CD4-positive, alpha-beta T cell treated with Interleukin-6 for 4 hours (primary cell): ENCODE measurements at regions not wholly inside any gene's neighbourhood (a gene's known extent, or its start where the extent isn't known, plus 50 kb on each side); places are given as distances from the start of the nearest gene placed in this dataset.

Experiments used
- DNase-seq: peaks from one replicate; pipeline ENCODE4 v3.0.0-alpha.2; 2020; ENCODE audit warnings: mixed read lengths

DNA sequence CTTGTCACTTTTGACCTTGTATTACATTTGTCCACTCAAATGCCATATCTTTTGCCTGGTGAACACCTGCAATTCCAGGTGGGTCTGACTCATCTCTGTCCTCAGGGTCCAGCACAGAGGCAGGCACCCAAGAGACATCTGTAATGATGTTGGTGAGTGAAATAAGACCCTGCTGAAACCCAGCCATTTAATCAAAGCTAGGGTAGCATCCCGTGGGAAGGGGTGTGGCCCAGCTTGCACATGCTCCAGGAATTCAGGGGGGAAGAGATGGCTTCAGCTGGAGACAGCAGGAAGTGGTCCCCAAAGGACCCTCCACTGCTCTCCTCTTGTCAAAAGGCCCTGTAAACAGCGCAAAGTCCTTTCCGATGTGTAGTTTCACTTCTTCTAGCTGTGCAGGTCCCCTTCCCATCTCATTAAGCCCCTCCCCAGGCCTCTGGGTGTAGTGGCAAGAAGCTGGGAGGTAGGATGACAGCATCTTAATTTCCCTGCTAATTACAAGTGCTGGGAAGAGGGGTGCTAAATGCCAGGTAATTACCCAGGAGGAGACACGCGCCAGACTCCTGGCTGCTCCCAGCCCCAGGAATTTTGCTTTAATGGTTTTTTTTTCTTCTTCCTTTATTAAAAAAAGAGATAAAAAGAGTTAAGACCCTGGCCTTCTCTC is 54.4 kb upstream of the TRABD2B start:
- no peak for DNase-seq

DNA sequence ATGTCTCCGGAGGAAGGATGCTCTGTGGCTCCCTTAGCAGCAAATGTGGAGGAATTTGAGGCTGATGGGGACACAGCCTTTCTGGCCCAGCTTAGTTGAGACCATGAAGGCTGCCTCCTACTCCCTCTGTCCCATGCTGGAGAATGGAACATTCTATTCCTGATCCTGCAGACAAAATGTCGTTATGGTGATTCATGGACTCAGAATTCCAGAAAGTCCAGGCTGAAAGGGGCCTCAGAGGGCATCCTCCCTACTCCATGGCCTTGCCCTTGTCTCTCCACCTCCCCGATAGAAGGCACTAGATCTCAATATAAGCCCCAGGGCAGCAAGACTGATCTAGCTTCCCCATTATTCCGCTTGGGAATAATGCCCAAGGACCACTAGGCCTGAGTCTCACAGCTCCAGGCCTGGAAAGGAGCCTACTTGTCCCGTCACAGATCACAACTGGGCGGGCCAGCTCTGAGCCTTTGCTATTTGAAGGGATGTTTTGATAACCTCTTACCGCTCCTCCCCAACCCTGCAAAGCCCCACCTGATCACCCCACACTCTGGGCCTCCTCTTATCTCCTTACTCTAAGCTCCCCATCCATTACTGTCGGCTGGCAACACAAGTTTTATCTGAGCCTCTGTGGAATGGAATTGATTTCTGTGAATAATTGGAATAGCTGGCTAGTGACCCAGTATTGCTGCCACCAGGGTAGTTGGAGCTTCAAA is 52.8 kb upstream of the TRABD2B start:
- DNase-seq, result no peak

DNA sequence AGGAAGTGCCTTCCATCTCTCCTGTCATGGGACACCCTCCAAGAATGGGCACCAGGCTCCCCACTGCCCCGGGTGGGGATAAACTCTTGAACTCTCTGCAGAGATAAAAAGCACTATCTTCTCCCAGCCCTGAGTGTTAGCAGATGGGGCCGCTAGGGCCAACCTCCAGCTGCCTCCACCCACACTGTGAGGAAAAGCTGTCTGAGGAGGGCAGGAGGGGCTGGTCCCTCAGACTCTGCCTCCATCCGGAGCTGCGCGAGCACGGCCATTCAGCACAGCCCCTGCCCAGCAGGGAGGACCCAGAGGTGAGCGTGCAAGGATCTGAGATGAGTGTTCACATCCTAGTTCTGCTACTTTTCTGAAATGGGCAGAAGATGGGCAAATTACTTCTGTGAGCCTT is 51.8 kb upstream of the TRABD2B start:
- DNase-seq, result no peak

DNA sequence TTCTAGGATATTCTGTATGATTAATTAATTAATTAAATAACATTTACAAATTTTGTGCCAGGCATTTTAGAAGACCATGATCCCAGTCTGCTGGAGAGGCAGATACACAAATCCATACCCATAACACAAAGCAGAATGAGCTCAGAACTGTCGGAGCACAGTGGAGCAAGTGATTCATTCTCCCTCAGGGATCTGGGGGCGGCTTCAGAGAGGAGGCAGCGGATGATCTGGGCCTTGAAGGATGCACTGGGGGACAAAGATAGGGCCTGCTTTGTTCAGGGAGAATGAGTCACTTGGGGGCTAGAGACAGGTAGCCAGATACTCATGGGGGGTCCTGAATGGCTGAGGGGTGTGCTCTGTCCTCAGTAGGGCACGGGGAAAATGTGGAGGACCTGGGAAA is 50.9 kb upstream of the TRABD2B start:
- DNase-seq, result no peak

DNA sequence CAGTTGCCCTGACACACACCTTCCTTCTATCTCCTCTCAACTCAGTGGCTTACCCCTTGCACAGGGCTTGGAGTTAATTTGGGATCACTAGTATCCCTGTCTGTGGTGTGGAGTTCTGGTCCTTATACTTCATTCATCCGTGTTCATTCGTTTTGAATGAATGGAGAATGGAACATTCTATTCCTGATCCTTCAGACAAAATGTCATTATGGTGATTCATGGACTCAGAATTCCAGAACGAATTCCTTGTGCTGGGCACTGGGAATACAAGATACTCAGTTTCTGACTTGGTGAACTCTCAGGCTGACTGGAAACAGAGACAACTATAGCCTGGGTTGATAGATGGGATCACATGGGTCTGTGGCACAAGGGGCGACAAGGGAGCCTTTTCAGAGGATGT is 49.9 kb upstream of the TRABD2B start:
- DNase-seq, result no peak
